CD8-positive, alpha-beta memory T cell (primary cell): ENCODE measurements at regions not wholly inside any gene's neighbourhood (a gene's known extent, or its start where the extent isn't known, plus 50 kb on each side); places are given as distances from the start of the nearest gene placed in this dataset.
A peak's percentile ranks its signal among the peaks of the same experiment; 100 is the strongest.

Experiments used
- CTCF ChIA-PET: fragments of 350-600 bp; sonication (Branson Sonifier 250); formaldehyde crosslinking; loops from one replicate; lab custom pipeline; 2021; ENCODE audit warnings: antibody characterized with exemption; lab: Charles Lee
- POLR2A ChIA-PET: fragments of 350-600 bp; sonication (Branson Sonifier 250); formaldehyde crosslinking; loops from one replicate; lab custom pipeline; 2021; ENCODE audit warnings: antibody characterized with exemption; lab: Charles Lee
- DNase-seq, 5 donors: peaks; one replicate each; pipeline versions ENCODE4 v3.0.0 to v3.0.0-alpha.2; 2020 to 2022; ENCODE audit warnings: mixed read lengths in 1 of 5
- H3K27ac ChIP-seq: one replicate; pipeline ENCODE4 v1.7.0; 2013; ENCODE audit warnings: low read depth, mild to moderate bottlenecking, low read length, moderate library complexity
- H3K27me3 ChIP-seq: 2 replicates; pipeline ENCODE4 v1.7.0; 2013; ENCODE audit warnings: low read length, mild to moderate bottlenecking; ENCODE audit not compliant: insufficient read depth, poor library complexity, severe bottlenecking
- H3K36me3 ChIP-seq: 2 replicates; pipeline ENCODE4 v1.7.0; 2013; ENCODE audit warnings: mild to moderate bottlenecking, low read length, moderate library complexity; ENCODE audit not compliant: insufficient read depth
- H3K4me1 ChIP-seq: 2 replicates; pipeline ENCODE4 v1.7.0; 2013; ENCODE audit warnings: mild to moderate bottlenecking, low read length, moderate library complexity; ENCODE audit not compliant: insufficient read depth
- H3K4me3 ChIP-seq: 2 replicates; pipeline ENCODE4 v1.7.0; 2013; ENCODE audit warnings: mild to moderate bottlenecking, low read length
- H3K9me3 ChIP-seq: 2 replicates; pipeline ENCODE4 v1.7.0; 2013; ENCODE audit warnings: mild to moderate bottlenecking, low read length
- H3K27ac Mint-ChIP-seq, 8 donors: one replicate each; pipeline ENCODE4 v1.8.0; 2020 to 2021; ENCODE audit warnings: mixed read lengths in 8 of 8, mild to moderate bottlenecking in 6 of 8, inconsistent platforms in 3 of 8, moderate library complexity in 3 of 8
- H3K27me3 Mint-ChIP-seq, 2 donors: one replicate each; pipeline ENCODE4 v1.8.0; 2020 to 2021; ENCODE audit warnings: mixed read lengths in 2 of 2, mild to moderate bottlenecking in 1 of 2, moderate library complexity in 1 of 2
- H3K36me3 Mint-ChIP-seq, 3 donors: one replicate each; pipeline ENCODE4 v1.8.0; 2020 to 2021; ENCODE audit warnings: mixed read lengths in 3 of 3, inconsistent platforms in 1 of 3, mild to moderate bottlenecking in 1 of 3
- H3K4me1 Mint-ChIP-seq, 3 donors: one replicate each; pipeline ENCODE4 v1.8.0; 2020 to 2021; ENCODE audit warnings: mixed read lengths in 3 of 3, inconsistent platforms in 1 of 3, mild to moderate bottlenecking in 1 of 3
- H3K4me3 Mint-ChIP-seq, 7 donors: one replicate each; pipeline ENCODE4 v1.8.0; 2020 to 2021; ENCODE audit warnings: mixed read lengths in 7 of 7, mild to moderate bottlenecking in 6 of 7, moderate library complexity in 4 of 7, inconsistent platforms in 2 of 7
- H3K9me3 Mint-ChIP-seq, 5 donors: one replicate each; pipeline ENCODE4 v1.8.0; 2020 to 2022; ENCODE audit warnings: mixed read lengths in 5 of 5, mild to moderate bottlenecking in 3 of 5, moderate library complexity in 2 of 5, inconsistent platforms in 1 of 5

DNA sequence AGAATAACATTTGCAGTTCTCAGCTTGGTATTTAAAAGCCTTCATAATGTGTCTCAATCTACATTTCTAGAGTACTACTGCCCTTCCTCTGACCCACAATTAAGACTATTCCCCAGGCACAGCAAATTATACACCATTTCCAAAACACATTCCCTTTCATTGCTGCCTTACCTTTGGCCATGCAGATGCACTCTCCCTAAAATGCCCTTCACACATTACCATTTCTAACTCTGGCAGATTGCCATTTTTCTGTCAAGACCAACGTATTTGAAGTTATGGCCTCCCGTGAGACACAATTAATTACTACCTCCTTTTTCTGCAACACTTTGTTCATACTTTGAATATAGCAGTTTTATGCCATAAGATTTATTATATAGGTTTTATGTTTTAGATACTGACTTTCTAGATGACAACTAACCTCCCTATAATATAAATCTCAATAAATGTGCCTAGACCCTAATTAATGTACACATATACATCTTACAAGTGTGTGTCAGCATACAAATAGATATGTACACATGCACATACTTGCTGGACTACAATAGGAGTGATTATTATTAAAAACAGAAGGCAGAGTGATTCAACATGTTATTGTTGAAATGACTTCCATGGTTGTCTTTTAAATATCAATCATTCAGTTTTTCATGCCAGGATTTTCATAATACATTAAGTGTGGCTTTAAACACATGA lies 2902.5 kb downstream of the PCDH9 start:
- Histone ChIP-seq H3K27ac (no peak overlapping the region), H3K4me3 (no peak overlapping the region), H3K27me3 (no peaks in the 10 kb centered on the region), H3K4me1 (no peaks in the 10 kb centered on the region), H3K9me3 (no peaks in the 10 kb centered on the region), H3K36me3 (no peaks in the 10 kb centered on the region)
- Mint-ChIP-seq H3K4me3 (no peak overlapping the region), H3K27me3 (no peaks in the 10 kb centered on the region), H3K9me3 (peaks cover 3 to 25% (median 7%) of the 10 kb centered on the region in 5 donors), H3K36me3 (no peaks in the 10 kb centered on the region), H3K4me1 (no peaks in the 10 kb centered on the region), H3K27ac (no peak overlapping the region)
- POLR2A ChIA-PET = no interaction called here
- DNase-seq = no peak
- CTCF ChIA-PET = no interaction called here

DNA sequence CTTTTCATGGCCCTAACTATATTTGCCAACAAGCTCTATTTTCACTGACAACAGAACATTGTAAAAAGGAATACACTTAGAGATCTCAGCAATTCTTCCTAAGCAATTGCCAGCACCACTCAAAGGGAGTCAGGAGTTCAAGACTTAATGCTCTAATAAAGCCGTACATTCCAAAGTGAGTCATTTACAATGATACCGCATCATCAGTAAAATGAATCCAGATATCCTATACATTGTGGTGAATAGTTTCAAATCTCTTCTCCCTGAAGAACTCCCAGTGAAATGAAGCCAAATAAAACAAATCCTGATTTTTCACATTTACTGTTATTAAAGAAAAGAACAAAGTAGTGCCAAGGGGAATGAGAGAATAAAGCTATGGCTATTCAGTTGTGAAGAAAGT lies 2898.7 kb upstream of the PCDH20 start:
- H3K27ac Mint-ChIP-seq = no peak overlapping the region
- ChIA-PET POLR2A (no interaction called here), CTCF (no interaction called here)
- Histone ChIP-seq H3K27ac (no peak overlapping the region), H3K27me3 (no peaks in the 10 kb centered on the region), H3K4me1 (no peaks in the 10 kb centered on the region), H3K4me3 (no peak overlapping the region), H3K36me3 (no peaks in the 10 kb centered on the region), H3K9me3 (no peaks in the 10 kb centered on the region)
- no peaks in the 10 kb centered on the region for H3K27me3 Mint-ChIP-seq
- no peaks in the 10 kb centered on the region for H3K36me3 Mint-ChIP-seq
- no peak for DNase-seq
- H3K4me3 Mint-ChIP-seq = no peak overlapping the region
- H3K4me1 Mint-ChIP-seq = no peaks in the 10 kb centered on the region
- H3K9me3 Mint-ChIP-seq = peaks cover 6 to 35% (median 10%) of the 10 kb centered on the region in 5 donors

DNA sequence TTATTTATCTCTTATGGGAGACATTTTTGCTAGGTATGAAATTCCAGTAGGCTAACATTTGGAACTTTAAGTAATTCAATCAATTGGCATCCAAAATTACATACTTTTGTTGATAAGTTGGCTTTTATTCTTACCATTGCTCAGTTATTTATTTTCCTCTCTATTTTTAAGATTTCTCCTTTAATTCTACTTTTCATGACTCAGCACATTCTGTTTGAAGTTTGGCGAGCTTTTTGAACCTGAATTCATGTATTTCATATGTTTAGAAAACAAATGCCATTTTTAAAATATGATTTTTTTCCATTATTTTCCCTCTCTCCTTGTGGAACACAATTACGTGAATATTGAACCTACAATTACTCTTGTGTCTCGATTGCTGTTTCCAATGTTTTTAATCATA lies 2896.3 kb upstream of the PCDH20 start:
- Histone ChIP-seq H3K27ac (no peak overlapping the region), H3K27me3 (no peaks in the 10 kb centered on the region), H3K9me3 (no peaks in the 10 kb centered on the region), H3K4me1 (no peaks in the 10 kb centered on the region), H3K36me3 (no peaks in the 10 kb centered on the region), H3K4me3 (no peak overlapping the region)
- Mint-ChIP-seq H3K9me3 (peaks cover 6 to 43% (median 14%) of the 10 kb centered on the region in 5 donors), H3K27me3 (no peaks in the 10 kb centered on the region), H3K4me3 (no peak overlapping the region), H3K4me1 (no peaks in the 10 kb centered on the region), H3K36me3 (no peaks in the 10 kb centered on the region), H3K27ac (no peak overlapping the region)
- POLR2A ChIA-PET = no interaction called here
- CTCF ChIA-PET = no interaction called here
- no peak for DNase-seq

DNA sequence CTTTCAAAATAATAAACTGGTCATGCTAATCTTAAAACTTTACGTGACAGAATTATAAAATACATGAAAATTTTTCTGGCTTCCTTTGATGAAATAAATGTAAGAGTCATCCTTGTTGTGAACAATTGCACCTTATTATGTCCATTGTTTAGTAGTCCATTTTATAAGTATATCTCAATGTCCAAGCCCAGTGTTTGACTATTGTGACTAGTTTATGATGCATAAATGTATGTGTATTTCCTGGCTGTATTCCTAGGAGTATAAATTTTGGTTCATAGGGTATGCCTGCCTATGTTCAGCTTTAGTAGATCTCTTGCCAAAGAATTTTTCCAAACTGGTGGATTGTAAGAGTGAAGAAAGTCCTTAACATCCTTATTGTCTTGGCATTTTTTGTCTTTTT lies 2895.5 kb upstream of the PCDH20 start:
- CTCF ChIA-PET = no interaction called here
- no peaks in the 10 kb centered on the region for H3K4me1 ChIP-seq
- H3K36me3 Mint-ChIP-seq = no peaks in the 10 kb centered on the region
- DNase-seq = no peak
- H3K4me3 Mint-ChIP-seq = no peak overlapping the region
- H3K4me3 ChIP-seq = no peak overlapping the region
- POLR2A ChIA-PET = no interaction called here
- no peaks in the 10 kb centered on the region for H3K9me3 ChIP-seq
- no peak overlapping the region for H3K27ac ChIP-seq
- H3K27ac Mint-ChIP-seq = no peak overlapping the region
- no peaks in the 10 kb centered on the region for H3K27me3 Mint-ChIP-seq
- H3K36me3 ChIP-seq = no peaks in the 10 kb centered on the region
- H3K9me3 Mint-ChIP-seq = peaks cover 3 to 36% (median 14%) of the 10 kb centered on the region in 5 donors
- H3K4me1 Mint-ChIP-seq = no peaks in the 10 kb centered on the region
- H3K27me3 ChIP-seq = no peaks in the 10 kb centered on the region

DNA sequence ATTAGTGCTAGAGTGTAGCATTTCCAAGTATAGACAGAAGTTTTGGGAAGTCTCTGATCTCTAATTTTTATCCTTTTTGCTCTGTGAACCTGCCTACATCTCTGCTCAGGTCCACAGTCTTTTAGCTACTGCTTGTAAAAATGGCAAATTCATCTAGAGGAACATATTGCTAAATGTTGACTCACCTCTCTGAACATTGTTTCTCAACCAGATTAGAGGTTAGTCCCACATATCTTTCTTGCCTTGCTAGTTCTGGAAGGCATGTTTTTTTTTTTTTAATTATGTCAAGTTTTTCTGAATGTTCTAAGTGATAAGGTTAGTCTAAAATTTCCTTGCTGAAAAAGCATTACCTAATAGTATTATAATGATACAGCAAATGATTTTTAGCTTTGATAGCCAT lies 2889.6 kb upstream of the PCDH20 start:
- Mint-ChIP-seq H3K9me3 (peaks cover 0 to 17% (median 10%) of the 10 kb centered on the region in 5 donors), H3K4me3 (no peak overlapping the region), H3K27me3 (no peaks in the 10 kb centered on the region), H3K36me3 (no peaks in the 10 kb centered on the region), H3K4me1 (no peaks in the 10 kb centered on the region), H3K27ac (no peak overlapping the region)
- ChIA-PET CTCF (no interaction called here), POLR2A (no interaction called here)
- no peak overlapping the region for H3K27ac ChIP-seq
- no peaks in the 10 kb centered on the region for H3K36me3 ChIP-seq
- H3K9me3 ChIP-seq = no peaks in the 10 kb centered on the region
- H3K4me1 ChIP-seq = no peaks in the 10 kb centered on the region
- no peak for DNase-seq
- H3K27me3 ChIP-seq = no peaks in the 10 kb centered on the region
- H3K4me3 ChIP-seq = no peak overlapping the region

DNA sequence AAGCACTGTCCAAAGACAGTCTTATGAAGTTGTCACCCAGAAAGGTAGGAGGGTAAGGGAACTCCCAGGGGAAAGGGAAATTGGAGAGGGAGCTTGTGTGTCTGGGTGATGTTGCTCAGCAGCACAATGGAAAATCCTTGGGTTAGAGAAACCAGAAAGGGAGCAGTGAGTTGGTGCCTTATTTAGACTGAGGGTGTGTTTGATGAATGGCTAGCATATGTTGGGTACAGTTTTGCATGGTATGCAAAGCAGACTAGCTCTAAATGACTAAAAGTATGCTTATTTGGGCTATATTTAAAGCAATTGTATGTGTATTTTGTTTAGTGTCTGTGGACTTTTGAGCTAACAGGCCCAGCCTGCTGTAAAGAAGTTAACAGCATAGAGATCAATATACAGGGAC lies 2884.6 kb upstream of the PCDH20 start:
- ChIA-PET POLR2A (no interaction called here), CTCF (no interaction called here)
- no peaks in the 10 kb centered on the region for H3K36me3 Mint-ChIP-seq
- H3K4me3 ChIP-seq = no peak overlapping the region
- no peak overlapping the region for H3K27ac ChIP-seq
- H3K4me1 ChIP-seq = no peaks in the 10 kb centered on the region
- H3K4me1 Mint-ChIP-seq = no peaks in the 10 kb centered on the region
- no peaks in the 10 kb centered on the region for H3K27me3 Mint-ChIP-seq
- no peaks in the 10 kb centered on the region for H3K9me3 ChIP-seq
- H3K4me3 Mint-ChIP-seq = no peak overlapping the region
- no peaks in the 10 kb centered on the region for H3K27me3 ChIP-seq
- H3K36me3 ChIP-seq = no peaks in the 10 kb centered on the region
- peaks cover 4 to 24% (median 12%) of the 10 kb centered on the region in 5 donors for H3K9me3 Mint-ChIP-seq
- no peak for DNase-seq
- peak overlapping the region in 1 of 8 donors; percentile 86 for H3K27ac Mint-ChIP-seq

DNA sequence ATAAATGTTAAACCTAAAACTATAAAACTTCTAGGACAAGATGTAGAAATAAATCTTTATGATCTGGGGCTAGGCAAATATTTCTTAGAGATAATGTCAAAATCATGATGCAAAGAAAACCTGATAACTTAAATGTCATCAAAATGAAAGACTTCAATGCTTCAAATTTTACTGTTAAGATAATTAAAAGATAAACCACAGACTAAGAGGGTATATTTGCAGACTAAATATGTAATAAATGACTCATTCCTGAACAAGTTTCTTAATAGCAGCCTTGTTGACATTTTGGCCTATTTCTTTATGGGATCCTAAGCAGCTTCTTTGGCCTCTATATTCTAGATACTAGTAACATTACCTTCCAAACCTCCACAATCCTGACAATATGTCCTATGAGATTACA lies 2878.3 kb upstream of the PCDH20 start:
- Mint-ChIP-seq H3K9me3 (peaks cover 7 to 35% (median 14%) of the 10 kb centered on the region in 5 donors), H3K4me3 (no peak overlapping the region), H3K27ac (no peak overlapping the region), H3K4me1 (no peaks in the 10 kb centered on the region), H3K27me3 (no peaks in the 10 kb centered on the region), H3K36me3 (no peaks in the 10 kb centered on the region)
- Histone ChIP-seq H3K9me3 (no peaks in the 10 kb centered on the region), H3K4me1 (no peaks in the 10 kb centered on the region), H3K27me3 (no peaks in the 10 kb centered on the region), H3K4me3 (no peak overlapping the region), H3K36me3 (no peaks in the 10 kb centered on the region), H3K27ac (no peak overlapping the region)
- CTCF ChIA-PET = no interaction called here
- POLR2A ChIA-PET = no interaction called here
- no peak for DNase-seq

DNA sequence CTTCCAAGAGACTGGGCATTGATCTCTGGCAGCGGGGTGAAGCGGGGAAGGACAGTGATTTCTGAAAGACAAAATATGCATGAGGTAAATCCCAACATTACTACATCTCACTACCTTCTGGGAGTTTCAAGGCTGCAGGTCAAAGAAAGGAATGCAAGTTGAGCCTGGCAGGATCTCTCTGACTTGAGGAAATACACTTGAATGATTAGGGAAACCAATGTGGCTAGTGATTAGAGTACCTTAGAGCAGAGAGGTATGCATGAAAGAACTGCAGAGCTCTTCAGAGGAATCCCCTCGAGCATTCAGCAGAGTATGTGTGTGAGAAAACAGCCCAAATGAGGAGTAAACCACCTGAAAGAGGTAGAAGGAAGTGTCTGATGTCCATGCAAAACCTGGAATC lies 2874.1 kb upstream of the PCDH20 start:
- no peaks in the 10 kb centered on the region for H3K9me3 ChIP-seq
- no peaks in the 10 kb centered on the region for H3K4me1 ChIP-seq
- Mint-ChIP-seq H3K27me3 (no peaks in the 10 kb centered on the region), H3K4me3 (no peak overlapping the region), H3K36me3 (no peaks in the 10 kb centered on the region), H3K27ac (no peak overlapping the region), H3K9me3 (peaks cover 10 to 35% (median 16%) of the 10 kb centered on the region in 5 donors), H3K4me1 (no peaks in the 10 kb centered on the region)
- ChIA-PET CTCF (no interaction called here), POLR2A (no interaction called here)
- no peaks in the 10 kb centered on the region for H3K36me3 ChIP-seq
- H3K27me3 ChIP-seq = no peaks in the 10 kb centered on the region
- no peak overlapping the region for H3K27ac ChIP-seq
- no peak for DNase-seq
- no peak overlapping the region for H3K4me3 ChIP-seq
